ENCODE measurements at regions not wholly inside any gene's neighbourhood (a gene's known extent, or its start where the extent isn't known, plus 50 kb on each side); places are given as distances from the start of the nearest gene placed in this dataset.

GRCh38 chr9:33714989-33715388, 80.4 kb upstream of the PRSS3 start:
- H3K79me2 ChIP-seq (ENCODE audit: insufficient read depth, low read length) = no peaks in the 10 kb centered on the region
- H2AFZ ChIP-seq (ENCODE audit: low read length) = no peak overlapping the region
- no peak overlapping the region for H2AK5ac ChIP-seq (ENCODE audit: insufficient read length, low read length)
- no peak overlapping the region for H4K8ac ChIP-seq (replicated peaks; ENCODE audit: insufficient read length, low read depth, low read length)
- H3K27me3 ChIP-seq (ENCODE audit: insufficient read depth, low read length) = no peaks in the 10 kb centered on the region
- H4K91ac ChIP-seq (ENCODE audit: insufficient read length, low read depth, low read length) = no peak overlapping the region
- Mint-ChIP-seq H3K27ac (no peak overlapping the region), H3K36me3 (ENCODE audit: insufficient read depth in 1 of 3, low read depth in 3 of 3) (no peaks in the 10 kb centered on the region), H3K27me3 (ENCODE audit: low read depth) (peaks cover 27% of the 10 kb centered on the region), H3K4me1 (peaks cover 2 to 4% of the 10 kb centered on the region in 2 experiments; a peak in 2 of 4 replicates), H3K4me3 (no peak overlapping the region), H3K9me3 (no peaks in the 10 kb centered on the region)
- H3K56ac ChIP-seq (ENCODE audit: insufficient read length, low read depth, low read length) = no peak overlapping the region
- H3T11ph ChIP-seq (ENCODE audit: low read length) = no peak overlapping the region
- no peak overlapping the region for H2BK12ac ChIP-seq (ENCODE audit: insufficient read length, low read depth, low read length)
- H2BK20ac ChIP-seq (ENCODE audit: low read depth, low read length, poor library complexity, severe bottlenecking) = no peak overlapping the region
- no peak overlapping the region for H2BK15ac ChIP-seq (ENCODE audit: low read depth, low read length)
- H4K5ac ChIP-seq (ENCODE audit: insufficient read length, low read depth, low read length) = no peak overlapping the region
- H3K23me2 ChIP-seq (ENCODE audit: insufficient read length, low read depth, low read length, poor library complexity, severe bottlenecking) = no peaks in the 10 kb centered on the region
- H4K20me1 ChIP-seq (ENCODE audit: control insufficient read depth, insufficient read depth, insufficient read length) = no peaks in the 10 kb centered on the region
- H3K9ac ChIP-seq (ENCODE audit: extremely low read depth, insufficient read length, low read length) = no peak overlapping the region
- H3K23ac ChIP-seq (ENCODE audit: insufficient read length, low read depth, low read length) = no peak overlapping the region
- H3K9me3 ChIP-seq (ENCODE audit: control insufficient read depth, low read depth, low read length) = no peaks in the 10 kb centered on the region
- no peak for DNase-seq
- H3K27ac ChIP-seq (ENCODE audit: insufficient read length, low read depth, low read length) = no peak overlapping the region
- H3K4me1 ChIP-seq (ENCODE audit: insufficient read depth, low read length) = no peaks in the 10 kb centered on the region
- no peaks in the 10 kb centered on the region for H3K79me1 ChIP-seq (ENCODE audit: insufficient read depth, low read depth, low read length, poor library complexity, severe bottlenecking)
- H2BK5ac ChIP-seq (ENCODE audit: insufficient read length, low read length) = no peak overlapping the region
- no peak overlapping the region for H2BK120ac ChIP-seq (ENCODE audit: low read depth, low read length, poor library complexity, severe bottlenecking)
- H3K4ac ChIP-seq (ENCODE audit: low read depth, low read length) = no peak overlapping the region
- no peak overlapping the region for H3K14ac ChIP-seq (ENCODE audit: insufficient read depth, low read length)
- WGBS (ENCODE audit: extremely low coverage, insufficient read length, low lambda C conversion rate) = no CpG with 5 or more reads among the region's 2 CpGs
- no peak overlapping the region for H3K4me2 ChIP-seq (ENCODE audit: insufficient read depth, insufficient read length, low read length)
- H3K18ac ChIP-seq (ENCODE audit: insufficient read length, low read depth, low read length) = no peak overlapping the region
- no peak for TF ChIP-seq CTCF (conservative IDR thresholded peaks at IDR 0.05)
